ENCODE measurements at regions not wholly inside any gene's neighbourhood (a gene's known extent, or its start where the extent isn't known, plus 50 kb on each side); places are given as distances from the start of the nearest gene placed in this dataset.

DNA sequence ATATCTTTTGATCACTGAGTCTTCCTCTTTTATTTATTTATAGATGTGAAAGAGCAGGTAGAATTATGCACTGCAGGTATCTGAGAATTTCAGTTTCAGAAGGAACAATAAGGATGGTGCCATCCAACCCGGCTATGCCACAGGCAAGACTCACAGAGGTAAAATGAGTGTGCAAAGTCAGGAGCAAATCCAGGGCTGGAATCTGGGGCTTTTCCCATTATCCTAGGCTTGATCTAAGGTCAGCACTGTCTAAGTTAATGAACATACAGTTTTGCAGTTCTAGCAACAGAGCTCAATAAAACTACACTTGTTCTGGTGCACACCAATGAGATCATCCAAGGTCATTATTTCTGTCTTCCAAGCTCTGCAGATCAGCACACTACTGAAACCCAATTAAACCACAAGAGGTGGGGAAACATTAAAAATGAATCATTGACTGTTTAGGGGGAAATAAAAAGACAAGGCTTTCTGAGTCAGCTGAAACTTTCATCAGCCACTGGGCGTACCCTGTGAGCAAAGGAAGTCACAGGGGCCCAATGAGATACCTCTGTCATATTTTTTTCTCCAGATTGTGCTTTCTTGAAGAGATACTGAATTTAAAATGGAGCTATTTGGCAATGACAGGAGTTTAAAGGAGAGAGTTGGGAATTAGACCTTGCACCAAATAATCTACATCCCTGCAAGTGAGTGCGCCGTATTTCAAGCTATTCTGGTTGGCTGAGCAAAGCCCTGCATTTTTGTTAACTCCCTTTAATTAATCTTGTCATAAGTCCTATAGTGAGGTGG, 662.2 kb upstream of the ZNF608 start:
- Histone ChIP-seq H3K27ac (ENCODE audit: low read length) (no peak overlapping the region), H3K4me1 (ENCODE audit: control insufficient read depth, insufficient read depth, low read length) (peaks cover 1% of the 10 kb centered on the region; the same call in 1 of the 2 replicates), H3K9me3 (ENCODE audit: control insufficient read depth, insufficient read depth, low read length) (no peaks in the 10 kb centered on the region), H3K36me3 (ENCODE audit: control insufficient read depth, insufficient read depth, low read length) (no peaks in the 10 kb centered on the region), H3K4me3 (ENCODE audit: low read length) (no peak overlapping the region), H3K27me3 (ENCODE audit: control insufficient read depth, insufficient read depth, low read length) (no peaks in the 10 kb centered on the region)
- no CpG with 5 or more reads among the region's 4 CpGs for WGBS (ENCODE audit: insufficient coverage, insufficient read length)
- DNase-seq (ENCODE audit: low read depth, low spot score) = no peak

DNA sequence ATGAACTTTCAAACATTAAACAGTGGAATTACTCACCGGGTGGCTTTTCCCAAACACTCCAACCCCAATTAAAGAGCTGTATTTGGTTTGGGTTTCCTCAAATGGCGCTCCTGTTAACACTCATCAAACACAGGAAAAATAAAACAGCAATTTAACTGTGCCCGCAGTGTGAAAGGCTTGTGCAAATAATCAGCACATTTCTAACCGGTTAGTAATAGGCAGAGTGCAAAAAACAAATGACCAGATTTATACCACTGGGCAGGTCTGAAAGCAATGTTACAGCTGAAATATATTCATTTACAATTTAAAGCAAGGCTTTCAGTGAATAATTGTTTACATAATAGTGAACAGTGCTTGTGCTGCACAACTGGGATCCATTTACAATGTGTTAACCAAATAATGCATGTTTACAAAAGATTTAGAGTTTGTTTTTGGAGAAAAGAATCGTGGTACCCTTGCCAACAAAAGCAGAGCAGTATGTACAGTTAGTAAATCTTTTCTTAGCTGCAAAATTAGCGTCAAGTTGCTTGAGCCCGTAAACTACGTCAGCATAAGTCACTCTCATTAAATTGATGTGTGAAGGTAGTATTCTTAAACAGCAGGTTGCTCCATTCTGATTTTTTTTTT, 662.9 kb upstream of the ZNF608 start:
- DNase-seq (ENCODE audit: low read depth, low spot score) = no peak
- Histone ChIP-seq H3K4me1 (ENCODE audit: control insufficient read depth, insufficient read depth, low read length) (peaks cover 3% of the 10 kb centered on the region; the same call in 1 of the 2 replicates), H3K36me3 (ENCODE audit: control insufficient read depth, insufficient read depth, low read length) (no peaks in the 10 kb centered on the region), H3K9me3 (ENCODE audit: control insufficient read depth, insufficient read depth, low read length) (no peaks in the 10 kb centered on the region), H3K27ac (ENCODE audit: low read length) (no peak overlapping the region), H3K4me3 (ENCODE audit: low read length) (no peak overlapping the region), H3K27me3 (ENCODE audit: control insufficient read depth, insufficient read depth, low read length) (no peaks in the 10 kb centered on the region)
- WGBS (ENCODE audit: insufficient coverage, insufficient read length) = no CpG with 5 or more reads among the region's 8 CpGs

GRCh38 chr5:125409861-125410536, 663.6 kb upstream of the ZNF608 start:
- no CpG with 5 or more reads among the region's 10 CpGs for WGBS (ENCODE audit: insufficient coverage, insufficient read length)
- H3K9me3 ChIP-seq (ENCODE audit: control insufficient read depth, insufficient read depth, low read length) = no peaks in the 10 kb centered on the region
- no peak overlapping the region for H3K4me3 ChIP-seq (ENCODE audit: low read length)
- no peak overlapping the region for H3K27ac ChIP-seq (ENCODE audit: low read length)
- H3K4me1 ChIP-seq (ENCODE audit: control insufficient read depth, insufficient read depth, low read length) = peaks cover 3% of the 10 kb centered on the region; the same call in 1 of the 2 replicates
- no peak for DNase-seq (ENCODE audit: low read depth, low spot score)
- no peaks in the 10 kb centered on the region for H3K36me3 ChIP-seq (ENCODE audit: control insufficient read depth, insufficient read depth, low read length)
- no peaks in the 10 kb centered on the region for H3K27me3 ChIP-seq (ENCODE audit: control insufficient read depth, insufficient read depth, low read length)

- Histone ChIP-seq H3K9me3 (ENCODE audit: control insufficient read depth, insufficient read depth, low read length) (no peaks in the 10 kb centered on the region), H3K36me3 (ENCODE audit: control insufficient read depth, insufficient read depth, low read length) (no peaks in the 10 kb centered on the region), H3K27ac (ENCODE audit: low read length) (no peak overlapping the region), H3K27me3 (ENCODE audit: control insufficient read depth, insufficient read depth, low read length) (no peaks in the 10 kb centered on the region), H3K4me3 (ENCODE audit: low read length) (no peak overlapping the region), H3K4me1 (ENCODE audit: control insufficient read depth, insufficient read depth, low read length) (peaks cover 5% of the 10 kb centered on the region; the same call in 1 of the 2 replicates)
- no peak for DNase-seq (ENCODE audit: low read depth, low spot score)
- 91% methylated on average over 1 of the region's 2 CpGs for WGBS (ENCODE audit: insufficient coverage, insufficient read length)
Observed at GRCh38 chr5:125410537-125411070, 664.2 kb upstream of the ZNF608 start.

GRCh38 chr5:125411071-125411743, 664.8 kb upstream of the ZNF608 start:
- no peaks in the 10 kb centered on the region for H3K9me3 ChIP-seq (ENCODE audit: control insufficient read depth, insufficient read depth, low read length)
- no peak overlapping the region for H3K4me3 ChIP-seq (ENCODE audit: low read length)
- no peak overlapping the region for H3K27ac ChIP-seq (ENCODE audit: low read length)

GRCh38 chr5:125411744-125412560, 665.5 kb upstream of the ZNF608 start:
- H3K27ac ChIP-seq (ENCODE audit: low read length) = no peak overlapping the region
- no peaks in the 10 kb centered on the region for H3K9me3 ChIP-seq (ENCODE audit: control insufficient read depth, insufficient read depth, low read length)
- no CpG with 5 or more reads among the region's 16 CpGs for WGBS (ENCODE audit: insufficient coverage, insufficient read length)
- no peaks in the 10 kb centered on the region for H3K27me3 ChIP-seq (ENCODE audit: control insufficient read depth, insufficient read depth, low read length)
- no peak overlapping the region for H3K4me3 ChIP-seq (ENCODE audit: low read length)
- DNase-seq (ENCODE audit: low read depth, low spot score) = no peak
- no peaks in the 10 kb centered on the region for H3K36me3 ChIP-seq (ENCODE audit: control insufficient read depth, insufficient read depth, low read length)
- peaks cover 5% of the 10 kb centered on the region; the same call in 1 of the 2 replicates for H3K4me1 ChIP-seq (ENCODE audit: control insufficient read depth, insufficient read depth, low read length)

More at GRCh38 chr5:125411071-125411743, 664.8 kb upstream of the ZNF608 start:
- DNase-seq (ENCODE audit: low read depth, low spot score) = no peak
- no peaks in the 10 kb centered on the region for H3K27me3 ChIP-seq (ENCODE audit: control insufficient read depth, insufficient read depth, low read length)
- peaks cover 5% of the 10 kb centered on the region; the same call in 1 of the 2 replicates for H3K4me1 ChIP-seq (ENCODE audit: control insufficient read depth, insufficient read depth, low read length)
- no CpG with 5 or more reads among the region's 4 CpGs for WGBS (ENCODE audit: insufficient coverage, insufficient read length)
- H3K36me3 ChIP-seq (ENCODE audit: control insufficient read depth, insufficient read depth, low read length) = no peaks in the 10 kb centered on the region

DNA sequence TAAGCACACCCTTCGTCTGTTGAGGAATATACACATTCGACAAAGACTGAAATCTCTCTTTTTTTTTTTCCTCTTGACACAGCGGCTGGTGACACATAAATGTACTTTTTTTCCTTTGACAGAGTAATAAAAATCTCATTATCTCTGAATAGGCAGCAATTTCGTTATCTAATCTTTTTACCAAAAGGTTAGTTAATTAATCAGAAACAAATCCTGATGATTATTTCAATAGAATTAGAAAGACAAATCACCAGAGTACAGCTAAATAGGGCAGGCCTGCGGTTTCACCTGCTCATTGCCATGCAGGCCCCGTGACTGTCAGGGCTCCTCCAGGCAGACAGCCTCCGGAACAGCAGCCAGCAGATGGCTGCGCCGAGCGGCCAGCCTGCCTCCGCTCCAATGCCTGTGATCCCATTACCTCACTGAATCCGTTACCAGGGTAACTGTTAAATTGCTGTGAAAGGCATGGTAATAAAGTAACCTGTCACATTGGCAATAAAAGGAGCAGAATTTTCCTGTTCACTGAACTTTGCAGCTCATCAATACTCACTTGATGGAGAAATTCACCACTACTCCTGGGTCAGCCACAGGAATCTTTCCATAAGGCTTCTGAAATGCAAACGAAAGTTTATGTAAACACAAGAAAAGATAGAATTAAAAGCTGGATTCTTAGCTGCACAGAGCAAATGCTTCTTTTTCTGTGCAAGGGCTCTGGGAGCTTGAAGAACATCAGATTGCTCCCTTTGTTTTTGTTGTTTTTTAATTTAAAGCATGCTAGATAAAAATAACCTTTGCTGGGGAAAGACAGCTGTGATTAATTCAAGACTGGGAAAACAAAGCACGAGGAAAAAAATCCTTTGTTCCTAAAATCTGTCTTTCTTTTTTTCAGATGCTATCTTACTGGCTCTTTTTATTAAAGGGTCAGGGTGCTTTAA, 666.4 kb upstream of the ZNF608 start:
- WGBS (ENCODE audit: insufficient coverage, insufficient read length) = no CpG with 5 or more reads among the region's 14 CpGs
- no peaks in the 10 kb centered on the region for H3K27me3 ChIP-seq (ENCODE audit: control insufficient read depth, insufficient read depth, low read length)
- no peaks in the 10 kb centered on the region for H3K36me3 ChIP-seq (ENCODE audit: control insufficient read depth, insufficient read depth, low read length)
- no peak overlapping the region for H3K4me3 ChIP-seq (ENCODE audit: low read length)
- peak; percentile 50 for DNase-seq (ENCODE audit: low read depth, low spot score)
- H3K4me1 ChIP-seq (ENCODE audit: control insufficient read depth, insufficient read depth, low read length) = peaks cover 5% of the 10 kb centered on the region; the same call in 1 of the 2 replicates
- no peak overlapping the region for H3K27ac ChIP-seq (ENCODE audit: low read length)
- no peaks in the 10 kb centered on the region for H3K9me3 ChIP-seq (ENCODE audit: control insufficient read depth, insufficient read depth, low read length)

- no peaks in the 10 kb centered on the region for H3K27me3 ChIP-seq (ENCODE audit: control insufficient read depth, insufficient read depth, low read length)
- no peak for DNase-seq (ENCODE audit: low read depth, low spot score)
- peaks cover 5% of the 10 kb centered on the region; the same call in 1 of the 2 replicates for H3K4me1 ChIP-seq (ENCODE audit: control insufficient read depth, insufficient read depth, low read length)
- no peak overlapping the region for H3K27ac ChIP-seq (ENCODE audit: low read length)
- H3K9me3 ChIP-seq (ENCODE audit: control insufficient read depth, insufficient read depth, low read length) = no peaks in the 10 kb centered on the region
- no peaks in the 10 kb centered on the region for H3K36me3 ChIP-seq (ENCODE audit: control insufficient read depth, insufficient read depth, low read length)
- H3K4me3 ChIP-seq (ENCODE audit: low read length) = no peak overlapping the region
- WGBS (ENCODE audit: insufficient coverage, insufficient read length) = no CpG with 5 or more reads among the region's 3 CpGs
Observed at GRCh38 chr5:125413496-125414274, 667.2 kb upstream of the ZNF608 start.
